ENCODE measurements at regions not wholly inside any gene's neighbourhood (a gene's known extent, or its start where the extent isn't known, plus 50 kb on each side); places are given as distances from the start of the nearest gene placed in this dataset.

GRCh38 chr7:409339-410281 is 110.0 kb downstream of the PDGFA start:
- TF ChIP-seq, protein P1, sequence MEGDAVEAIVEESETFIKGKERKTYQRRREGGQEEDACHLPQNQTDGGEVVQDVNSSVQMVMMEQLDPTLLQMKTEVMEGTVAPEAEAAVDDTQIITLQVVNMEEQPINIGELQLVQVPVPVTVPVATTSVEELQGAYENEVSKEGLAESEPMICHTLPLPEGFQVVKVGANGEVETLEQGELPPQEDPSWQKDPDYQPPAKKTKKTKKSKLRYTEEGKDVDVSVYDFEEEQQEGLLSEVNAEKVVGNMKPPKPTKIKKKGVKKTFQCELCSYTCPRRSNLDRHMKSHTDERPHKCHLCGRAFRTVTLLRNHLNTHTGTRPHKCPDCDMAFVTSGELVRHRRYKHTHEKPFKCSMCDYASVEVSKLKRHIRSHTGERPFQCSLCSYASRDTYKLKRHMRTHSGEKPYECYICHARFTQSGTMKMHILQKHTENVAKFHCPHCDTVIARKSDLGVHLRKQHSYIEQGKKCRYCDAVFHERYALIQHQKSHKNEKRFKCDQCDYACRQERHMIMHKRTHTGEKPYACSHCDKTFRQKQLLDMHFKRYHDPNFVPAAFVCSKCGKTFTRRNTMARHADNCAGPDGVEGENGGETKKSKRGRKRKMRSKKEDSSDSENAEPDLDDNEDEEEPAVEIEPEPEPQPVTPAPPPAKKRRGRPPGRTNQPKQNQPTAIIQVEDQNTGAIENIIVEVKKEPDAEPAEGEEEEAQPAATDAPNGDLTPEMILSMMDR (IDR thresholded peaks at IDR 0.05) = no peak
- TF ChIP-seq POLR2A (IDR thresholded peaks at IDR 0.05) = no peak
